ENCODE measurements at regions not wholly inside any gene's neighbourhood (a gene's known extent, or its start where the extent isn't known, plus 50 kb on each side); places are given as distances from the start of the nearest gene placed in this dataset.

DNA sequence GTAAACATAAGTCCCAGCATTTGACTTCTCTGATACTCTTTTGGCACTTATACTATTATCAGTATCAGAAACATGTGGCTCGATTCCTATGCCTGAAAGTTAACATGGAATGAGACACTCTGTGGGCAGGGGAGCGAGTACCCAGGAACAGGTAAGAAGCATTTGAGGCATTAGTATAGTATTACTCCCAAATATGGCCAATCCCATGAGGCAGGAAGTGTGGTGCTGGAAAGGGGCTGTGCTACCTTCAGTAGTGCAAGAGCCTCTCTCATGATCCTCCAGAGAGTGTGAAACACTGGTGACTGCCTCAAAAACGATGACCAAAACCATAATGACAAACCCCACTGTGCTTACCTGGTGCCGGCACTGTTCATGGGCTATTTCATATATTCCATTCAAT is 415.1 kb downstream of the SOX11 start:
- Histone ChIP-seq H3K36me3 (ENCODE audit: control insufficient read depth in 2 of 2, extremely low read depth in 1 of 2, insufficient read depth in 2 of 2, low read length in 2 of 2) (no peaks in the 10 kb centered on the region), H3K4me1 (ENCODE audit: control insufficient read depth, extremely low read depth, insufficient read depth, low read length) (no peaks in the 10 kb centered on the region), H3K4me2 (ENCODE audit: control insufficient read depth, extremely low read depth, insufficient read depth, low read depth, low read length) (no peak overlapping the region), H3K9me1 (ENCODE audit: control insufficient read depth, extremely low read depth, insufficient read depth, low read length) (no peaks in the 10 kb centered on the region), H2AFZ (ENCODE audit: control insufficient read depth, low read length) (no peak overlapping the region), H3K4me3 (ENCODE audit: control insufficient read depth in 2 of 3, extremely low read depth in 1 of 3, insufficient read depth in 2 of 3, low read depth in 1 of 3, low read length in 3 of 3) (no peak overlapping the region), H3K27me3 (ENCODE audit: control insufficient read depth, extremely low read depth, insufficient read depth, low read length) (no peaks in the 10 kb centered on the region), H3K9me3 (ENCODE audit: control insufficient read depth, low read depth, low read length) (peaks cover 9% of the 10 kb centered on the region), H4K20me1 (ENCODE audit: control insufficient read depth, extremely low read depth, insufficient read depth, low read length) (no peaks in the 10 kb centered on the region), H3K27ac (ENCODE audit: control insufficient read depth, insufficient read depth, low read length) (no peak overlapping the region), H3K9ac (ENCODE audit: control insufficient read depth, extremely low read depth, insufficient read depth, low read length) (no peak overlapping the region), H3K79me2 (ENCODE audit: control insufficient read depth, insufficient read depth, low read length) (no peaks in the 10 kb centered on the region)
- dilution Hi-C loops (cut with MboI; ENCODE audit: extremely low pct_ligation_motif_present, low sequenced_read_pairs) = no loop called here
- TF ChIP-seq EZH2 (IDR thresholded peaks at IDR 0.05; ENCODE audit: low read length) = no peak
- TF ChIP-seq, protein P1, sequence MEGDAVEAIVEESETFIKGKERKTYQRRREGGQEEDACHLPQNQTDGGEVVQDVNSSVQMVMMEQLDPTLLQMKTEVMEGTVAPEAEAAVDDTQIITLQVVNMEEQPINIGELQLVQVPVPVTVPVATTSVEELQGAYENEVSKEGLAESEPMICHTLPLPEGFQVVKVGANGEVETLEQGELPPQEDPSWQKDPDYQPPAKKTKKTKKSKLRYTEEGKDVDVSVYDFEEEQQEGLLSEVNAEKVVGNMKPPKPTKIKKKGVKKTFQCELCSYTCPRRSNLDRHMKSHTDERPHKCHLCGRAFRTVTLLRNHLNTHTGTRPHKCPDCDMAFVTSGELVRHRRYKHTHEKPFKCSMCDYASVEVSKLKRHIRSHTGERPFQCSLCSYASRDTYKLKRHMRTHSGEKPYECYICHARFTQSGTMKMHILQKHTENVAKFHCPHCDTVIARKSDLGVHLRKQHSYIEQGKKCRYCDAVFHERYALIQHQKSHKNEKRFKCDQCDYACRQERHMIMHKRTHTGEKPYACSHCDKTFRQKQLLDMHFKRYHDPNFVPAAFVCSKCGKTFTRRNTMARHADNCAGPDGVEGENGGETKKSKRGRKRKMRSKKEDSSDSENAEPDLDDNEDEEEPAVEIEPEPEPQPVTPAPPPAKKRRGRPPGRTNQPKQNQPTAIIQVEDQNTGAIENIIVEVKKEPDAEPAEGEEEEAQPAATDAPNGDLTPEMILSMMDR (optimal IDR thresholded peaks at IDR 0.05 in 1 of 3, IDR thresholded peaks at IDR 0.05 in 1 of 3, conservative IDR thresholded peaks at IDR 0.05 in 1 of 3; ENCODE audit: extremely low read depth in 1 of 3, insufficient read depth in 2 of 3, low read length in 3 of 3) = no peak
- FAIRE-seq = no peak
- DNase-seq (ENCODE audit: low read depth, low spot score) = no peak

DNA sequence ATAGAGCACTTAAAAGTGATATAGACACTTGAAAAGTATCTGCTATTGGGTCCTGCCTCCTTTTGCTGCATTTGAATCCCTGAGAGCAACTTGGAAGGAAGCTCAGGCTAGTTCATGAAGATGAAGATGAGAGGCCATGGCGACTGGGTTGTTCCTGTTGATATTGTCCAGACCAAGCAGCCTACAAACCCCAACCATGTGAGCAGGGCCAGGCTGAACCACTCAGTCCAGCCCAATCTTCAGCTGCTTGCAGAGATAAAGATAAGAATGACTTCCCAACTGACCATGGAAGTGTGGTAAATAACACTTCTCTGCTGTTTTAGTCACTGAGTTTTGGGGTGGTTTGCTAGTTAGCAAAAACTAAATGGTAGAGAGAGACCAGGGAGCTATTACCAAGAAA is 417.6 kb downstream of the SOX11 start:
- no peak overlapping the region for H3K4me3 ChIP-seq (ENCODE audit: control insufficient read depth in 2 of 3, extremely low read depth in 1 of 3, insufficient read depth in 2 of 3, low read depth in 1 of 3, low read length in 3 of 3)
- TF ChIP-seq, protein P1 (optimal IDR thresholded peaks at IDR 0.05 in 1 of 3, IDR thresholded peaks at IDR 0.05 in 1 of 3, conservative IDR thresholded peaks at IDR 0.05 in 1 of 3; ENCODE audit: extremely low read depth in 1 of 3, insufficient read depth in 2 of 3, low read length in 3 of 3) = no peak
- no peak for TF ChIP-seq EZH2 (IDR thresholded peaks at IDR 0.05; ENCODE audit: low read length)

More for the DNA sequence above, 417.6 kb downstream of the SOX11 start:
- FAIRE-seq (no peak), DNase-seq (ENCODE audit: low read depth, low spot score) (no peak)
- dilution Hi-C loops (cut with MboI; ENCODE audit: extremely low pct_ligation_motif_present, low sequenced_read_pairs) = no loop called here
- Histone ChIP-seq H4K20me1 (ENCODE audit: control insufficient read depth, extremely low read depth, insufficient read depth, low read length) (no peaks in the 10 kb centered on the region), H3K9me3 (ENCODE audit: control insufficient read depth, low read depth, low read length) (peaks cover 3% of the 10 kb centered on the region), H3K4me2 (ENCODE audit: control insufficient read depth, extremely low read depth, insufficient read depth, low read depth, low read length) (no peak overlapping the region), H3K36me3 (ENCODE audit: control insufficient read depth in 2 of 2, extremely low read depth in 1 of 2, insufficient read depth in 2 of 2, low read length in 2 of 2) (no peaks in the 10 kb centered on the region), H3K9ac (ENCODE audit: control insufficient read depth, extremely low read depth, insufficient read depth, low read length) (no peak overlapping the region), H3K79me2 (ENCODE audit: control insufficient read depth, insufficient read depth, low read length) (no peaks in the 10 kb centered on the region), H2AFZ (ENCODE audit: control insufficient read depth, low read length) (no peak overlapping the region), H3K4me1 (ENCODE audit: control insufficient read depth, extremely low read depth, insufficient read depth, low read length) (no peaks in the 10 kb centered on the region), H3K27me3 (ENCODE audit: control insufficient read depth, extremely low read depth, insufficient read depth, low read length) (no peaks in the 10 kb centered on the region), H3K9me1 (ENCODE audit: control insufficient read depth, extremely low read depth, insufficient read depth, low read length) (no peaks in the 10 kb centered on the region), H3K27ac (ENCODE audit: control insufficient read depth, insufficient read depth, low read length) (no peak overlapping the region)
